HEK293T (cell line): ENCODE measurements at regions not wholly inside any gene's neighbourhood (a gene's known extent, or its start where the extent isn't known, plus 50 kb on each side); places are given as distances from the start of the nearest gene placed in this dataset.
"Not testable (repeated sequence)": the region's sequence is repeated elsewhere in the genome, so short reads cannot be mapped to it uniquely, and the experiment has no call there.

Source experiments
- BHLHE40 ChIP-seq: fragments of 450-650 bp; IDR thresholded peaks from 2 replicates; pipeline ENCODE4 v1.6.1; 2016; ENCODE audit warnings: mild to moderate bottlenecking, moderate library complexity, borderline replicate concordance
- HDGF ChIP-seq: fragments of 450-650 bp; IDR thresholded peaks from 2 replicates; pipeline ENCODE4 v1.6.1; 2017; ENCODE audit warnings: antibody characterized with exemption, borderline replicate concordance
- SP1 ChIP-seq: fragments of 450-650 bp; IDR thresholded peaks from 2 replicates; pipeline ENCODE4 v1.6.1; 2017

- not testable (repeated sequence) for TF ChIP-seq BHLHE40, HDGF, SP1
These were observed 537.1 kb upstream of the KLF4 start for GRCh38 chr9:108026718-108027117.
